ENCODE measurements at regions not wholly inside any gene's neighbourhood (a gene's known extent, or its start where the extent isn't known, plus 50 kb on each side); places are given as distances from the start of the nearest gene placed in this dataset.

GRCh38 chr6:14505401-14505800, 387.8 kb downstream of the CD83 start:
- Histone ChIP-seq H3K27me3 (no peaks in the 10 kb centered on the region), H3K9me3 (no peaks in the 10 kb centered on the region), H3K36me3 (no peaks in the 10 kb centered on the region), H3K4me1 (no peaks in the 10 kb centered on the region), H3K27ac (no peak overlapping the region), H3K4me3 (no peak overlapping the region)
- DNase-seq (ENCODE audit: extremely low spot score in 2 of 2), result no peak
- no peak for TF ChIP-seq POLR2AphosphoS5 (IDR thresholded peaks at IDR 0.05; ENCODE audit: insufficient read depth in 1 of 2, low read depth in 1 of 2)
- TF ChIP-seq POLR2A (IDR thresholded peaks at IDR 0.05), result no peak
- TF ChIP-seq CTCF (IDR thresholded peaks at IDR 0.05), result no peak
- intact Hi-C loops (cut with DNase I), result no loop called here

GRCh38 chr6:14506656-14507246, 389.2 kb downstream of the CD83 start:
- Histone ChIP-seq H3K36me3 (no peaks in the 10 kb centered on the region), H3K4me3 (no peak overlapping the region), H3K9me3 (no peaks in the 10 kb centered on the region), H3K27me3 (no peaks in the 10 kb centered on the region), H3K4me1 (no peaks in the 10 kb centered on the region), H3K27ac (no peak overlapping the region)
- intact Hi-C loops (cut with DNase I), result no loop called here
- TF ChIP-seq CTCF (IDR thresholded peaks at IDR 0.05), result no peak
- TF ChIP-seq POLR2AphosphoS5 (IDR thresholded peaks at IDR 0.05; ENCODE audit: insufficient read depth in 1 of 2, low read depth in 1 of 2), result no peak
- no peak for DNase-seq (ENCODE audit: extremely low spot score in 2 of 2)

- H3K27ac ChIP-seq, result no peak overlapping the region
- H3K27me3 ChIP-seq, result no peaks in the 10 kb centered on the region
- H3K4me3 ChIP-seq, result no peak overlapping the region
- intact Hi-C loops (cut with DNase I), result no loop called here
- H3K4me1 ChIP-seq, result no peaks in the 10 kb centered on the region
- no peaks in the 10 kb centered on the region for H3K36me3 ChIP-seq
- no peaks in the 10 kb centered on the region for H3K9me3 ChIP-seq
- TF ChIP-seq POLR2A (IDR thresholded peaks at IDR 0.05) (no peak), POLR2AphosphoS5 (IDR thresholded peaks at IDR 0.05; ENCODE audit: insufficient read depth in 1 of 2, low read depth in 1 of 2) (no peak), CTCF (IDR thresholded peaks at IDR 0.05) (no peak)
- DNase-seq (ENCODE audit: extremely low spot score in 2 of 2), result no peak
These were observed 391.5 kb downstream of the CD83 start for GRCh38 chr6:14509120-14509519.

- H3K4me1 ChIP-seq, result no peaks in the 10 kb centered on the region
- no peaks in the 10 kb centered on the region for H3K36me3 ChIP-seq
- H3K27ac ChIP-seq, result no peak overlapping the region
- intact Hi-C loops (cut with DNase I), result no loop called here
- no peaks in the 10 kb centered on the region for H3K27me3 ChIP-seq
- DNase-seq (ENCODE audit: extremely low spot score in 2 of 2), result no peak
- no peak overlapping the region for H3K4me3 ChIP-seq
- H3K9me3 ChIP-seq, result no peaks in the 10 kb centered on the region
- no peak for TF ChIP-seq POLR2AphosphoS5 (IDR thresholded peaks at IDR 0.05; ENCODE audit: insufficient read depth in 1 of 2, low read depth in 1 of 2)
- no peak for TF ChIP-seq CTCF (IDR thresholded peaks at IDR 0.05)
- TF ChIP-seq POLR2A (IDR thresholded peaks at IDR 0.05), result no peak
These were observed 392.5 kb downstream of the CD83 start for GRCh38 chr6:14510038-14510437.

- intact Hi-C loops (cut with DNase I), result no loop called here
- Histone ChIP-seq H3K36me3 (no peaks in the 10 kb centered on the region), H3K27ac (no peak overlapping the region), H3K9me3 (no peaks in the 10 kb centered on the region), H3K27me3 (no peaks in the 10 kb centered on the region), H3K4me3 (no peak overlapping the region), H3K4me1 (no peaks in the 10 kb centered on the region)
- TF ChIP-seq CTCF (IDR thresholded peaks at IDR 0.05) (no peak), POLR2A (IDR thresholded peaks at IDR 0.05) (no peak), POLR2AphosphoS5 (IDR thresholded peaks at IDR 0.05; ENCODE audit: insufficient read depth in 1 of 2, low read depth in 1 of 2) (no peak)
- no peak for DNase-seq (ENCODE audit: extremely low spot score in 2 of 2)
These were observed 393.6 kb downstream of the CD83 start for GRCh38 chr6:14511061-14511586.
